SK-N-SH (cell line): ENCODE measurements at regions not wholly inside any gene's neighbourhood (a gene's known extent, or its start where the extent isn't known, plus 50 kb on each side); places are given as distances from the start of the nearest gene placed in this dataset.

Experiments used
- ELF1 ChIP-seq: IDR thresholded peaks from 2 replicates; pipeline ENCODE4 v1.4.0; 2012
- FOSL2 ChIP-seq: IDR thresholded peaks from 2 replicates; pipeline ENCODE4 v1.4.0; 2012; ENCODE audit warnings: low read depth, mild to moderate bottlenecking, moderate library complexity, borderline replicate concordance
- FOXM1 ChIP-seq: IDR thresholded peaks from 2 replicates; pipeline ENCODE4 v1.4.0; 2012; ENCODE audit warnings: low read depth, mild to moderate bottlenecking
- JUND ChIP-seq: IDR thresholded peaks from 2 replicates; pipeline ENCODE4 v1.4.0; 2012
- NRF1 ChIP-seq: IDR thresholded peaks from 2 replicates; pipeline ENCODE4 v1.6.1; 2012; ENCODE audit warnings: low read depth, mild to moderate bottlenecking, low read length
- RFX5 ChIP-seq: IDR thresholded peaks from 2 replicates; pipeline ENCODE4 v1.6.1; 2012; ENCODE audit warnings: mild to moderate bottlenecking, improper control_type of control experiment, low read length
- SIN3A ChIP-seq: IDR thresholded peaks from 2 replicates; pipeline ENCODE4 v1.6.1; 2012; ENCODE audit warnings: low read depth, mild to moderate bottlenecking, low read length, moderate library complexity, borderline replicate concordance
- TAF1 ChIP-seq: IDR thresholded peaks from 2 replicates; pipeline ENCODE4 v1.6.1; 2012; ENCODE audit warnings: low read depth, mild to moderate bottlenecking, low read length, moderate library complexity, borderline replicate concordance
- TF ChIP-seq, protein P1 (sequence below): fragments of 200-600 bp; sonication (generic); IDR thresholded peaks from 2 replicates; pipeline ENCODE4 v1.6.1; 2017; ENCODE audit warnings: antibody characterized with exemption, mild to moderate bottlenecking, moderate library complexity
- TF ChIP-seq, protein P2 (sequence below): IDR thresholded peaks from 2 replicates; pipeline ENCODE4 v1.6.1; 2012; ENCODE audit warnings: mild to moderate bottlenecking, low read depth, low read length, moderate library complexity

DNA sequence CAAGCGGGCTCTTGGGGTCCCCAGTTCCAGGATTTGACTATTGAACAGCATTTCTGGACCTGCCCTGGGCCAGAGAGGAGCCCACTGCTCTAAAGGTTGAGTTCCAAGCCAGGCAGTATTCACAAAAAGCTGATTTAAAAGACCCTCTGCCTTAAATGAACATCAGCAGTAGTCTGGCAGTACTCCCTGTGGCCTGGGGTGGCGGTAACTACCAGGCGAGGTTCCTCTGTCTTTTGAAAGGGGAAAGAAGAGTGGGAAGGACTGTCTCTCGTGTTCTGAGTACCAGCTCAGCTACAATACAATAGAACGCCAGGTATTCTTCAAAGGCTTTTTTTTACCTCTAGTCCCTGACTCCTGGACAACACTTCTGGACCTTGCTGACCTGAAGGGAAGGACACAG is 456.4 kb upstream of the TEX13C start:
- TF ChIP-seq, protein P1, sequence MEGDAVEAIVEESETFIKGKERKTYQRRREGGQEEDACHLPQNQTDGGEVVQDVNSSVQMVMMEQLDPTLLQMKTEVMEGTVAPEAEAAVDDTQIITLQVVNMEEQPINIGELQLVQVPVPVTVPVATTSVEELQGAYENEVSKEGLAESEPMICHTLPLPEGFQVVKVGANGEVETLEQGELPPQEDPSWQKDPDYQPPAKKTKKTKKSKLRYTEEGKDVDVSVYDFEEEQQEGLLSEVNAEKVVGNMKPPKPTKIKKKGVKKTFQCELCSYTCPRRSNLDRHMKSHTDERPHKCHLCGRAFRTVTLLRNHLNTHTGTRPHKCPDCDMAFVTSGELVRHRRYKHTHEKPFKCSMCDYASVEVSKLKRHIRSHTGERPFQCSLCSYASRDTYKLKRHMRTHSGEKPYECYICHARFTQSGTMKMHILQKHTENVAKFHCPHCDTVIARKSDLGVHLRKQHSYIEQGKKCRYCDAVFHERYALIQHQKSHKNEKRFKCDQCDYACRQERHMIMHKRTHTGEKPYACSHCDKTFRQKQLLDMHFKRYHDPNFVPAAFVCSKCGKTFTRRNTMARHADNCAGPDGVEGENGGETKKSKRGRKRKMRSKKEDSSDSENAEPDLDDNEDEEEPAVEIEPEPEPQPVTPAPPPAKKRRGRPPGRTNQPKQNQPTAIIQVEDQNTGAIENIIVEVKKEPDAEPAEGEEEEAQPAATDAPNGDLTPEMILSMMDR, result no peak
- TF ChIP-seq TAF1 (no peak), ELF1 (no peak), JUND (no peak), RFX5 (no peak), FOSL2 (no peak), SIN3A (no peak), NRF1 (no peak), FOXM1 (no peak)
- TF ChIP-seq, protein P2, sequence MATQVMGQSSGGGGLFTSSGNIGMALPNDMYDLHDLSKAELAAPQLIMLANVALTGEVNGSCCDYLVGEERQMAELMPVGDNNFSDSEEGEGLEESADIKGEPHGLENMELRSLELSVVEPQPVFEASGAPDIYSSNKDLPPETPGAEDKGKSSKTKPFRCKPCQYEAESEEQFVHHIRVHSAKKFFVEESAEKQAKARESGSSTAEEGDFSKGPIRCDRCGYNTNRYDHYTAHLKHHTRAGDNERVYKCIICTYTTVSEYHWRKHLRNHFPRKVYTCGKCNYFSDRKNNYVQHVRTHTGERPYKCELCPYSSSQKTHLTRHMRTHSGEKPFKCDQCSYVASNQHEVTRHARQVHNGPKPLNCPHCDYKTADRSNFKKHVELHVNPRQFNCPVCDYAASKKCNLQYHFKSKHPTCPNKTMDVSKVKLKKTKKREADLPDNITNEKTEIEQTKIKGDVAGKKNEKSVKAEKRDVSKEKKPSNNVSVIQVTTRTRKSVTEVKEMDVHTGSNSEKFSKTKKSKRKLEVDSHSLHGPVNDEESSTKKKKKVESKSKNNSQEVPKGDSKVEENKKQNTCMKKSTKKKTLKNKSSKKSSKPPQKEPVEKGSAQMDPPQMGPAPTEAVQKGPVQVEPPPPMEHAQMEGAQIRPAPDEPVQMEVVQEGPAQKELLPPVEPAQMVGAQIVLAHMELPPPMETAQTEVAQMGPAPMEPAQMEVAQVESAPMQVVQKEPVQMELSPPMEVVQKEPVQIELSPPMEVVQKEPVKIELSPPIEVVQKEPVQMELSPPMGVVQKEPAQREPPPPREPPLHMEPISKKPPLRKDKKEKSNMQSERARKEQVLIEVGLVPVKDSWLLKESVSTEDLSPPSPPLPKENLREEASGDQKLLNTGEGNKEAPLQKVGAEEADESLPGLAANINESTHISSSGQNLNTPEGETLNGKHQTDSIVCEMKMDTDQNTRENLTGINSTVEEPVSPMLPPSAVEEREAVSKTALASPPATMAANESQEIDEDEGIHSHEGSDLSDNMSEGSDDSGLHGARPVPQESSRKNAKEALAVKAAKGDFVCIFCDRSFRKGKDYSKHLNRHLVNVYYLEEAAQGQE, result no peak
